Ramos (cell line): ENCODE measurements at regions not wholly inside any gene's neighbourhood (a gene's known extent, or its start where the extent isn't known, plus 50 kb on each side); places are given as distances from the start of the nearest gene placed in this dataset.
"Not testable (repeated sequence)": the region's sequence is repeated elsewhere in the genome, so short reads cannot be mapped to it uniquely, and the experiment has no call there.

Experiments
- in situ Hi-C: fragments of 300-500 bp; cut with MboI; formaldehyde crosslinking; loops from one replicate; pipeline ENCODE4 v1.14.3; 2022; ENCODE audit warnings: low sequenced_read_pairs; ENCODE audit not compliant: unreplicated experiment

- in situ Hi-C loops = no loop called here
Measured at GRCh38 chr13:73576291-73576690, 517.5 kb downstream of the KLF5 start.

DNA sequence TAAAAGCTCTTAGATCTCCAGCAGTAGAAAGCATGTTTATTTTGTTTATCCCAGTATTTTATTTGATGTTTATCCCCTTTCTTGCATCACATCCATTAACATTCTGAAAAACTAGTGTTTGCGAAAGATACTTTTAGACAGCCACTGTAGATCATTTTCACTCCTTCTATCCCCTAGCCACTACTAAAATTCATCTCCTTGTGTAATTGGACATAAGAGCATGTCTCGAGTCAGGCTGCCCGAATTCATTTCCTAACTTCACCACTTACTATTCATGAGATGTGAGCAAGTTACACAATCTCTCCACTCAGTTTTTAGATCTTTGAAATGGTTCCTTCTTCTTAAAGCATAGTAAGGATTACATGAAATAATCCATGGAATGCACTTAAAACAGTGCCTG is 514.0 kb downstream of the KLF5 start:
- in situ Hi-C loops = no loop called here

GRCh38 chr13:73571376-73571775 is 512.6 kb downstream of the KLF5 start:
- in situ Hi-C loops = no loop called here

- in situ Hi-C loops = no loop called here
Measured at GRCh38 chr13:73556902-73557301, 498.1 kb downstream of the KLF5 start.

DNA sequence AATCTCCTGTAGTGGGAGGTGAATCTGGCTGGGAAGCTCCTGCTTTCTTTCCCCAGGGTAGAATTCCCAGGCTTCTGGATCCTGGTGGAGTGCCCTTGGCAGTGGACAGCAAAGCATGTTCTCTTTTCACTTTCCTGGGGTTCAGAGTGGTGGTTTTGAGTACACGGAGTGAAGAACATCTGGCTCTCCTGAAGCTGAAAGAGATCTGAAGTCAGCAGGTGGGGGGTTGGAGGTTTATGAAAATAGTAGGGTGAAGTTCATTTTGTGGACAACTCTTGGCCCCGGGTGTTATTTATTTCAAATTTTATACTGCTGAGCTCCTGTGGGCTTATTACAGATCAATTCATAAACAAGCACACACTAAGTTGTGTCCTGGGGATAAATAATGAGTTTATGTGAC is 497.3 kb downstream of the KLF5 start:
- in situ Hi-C loops = no loop called here

DNA sequence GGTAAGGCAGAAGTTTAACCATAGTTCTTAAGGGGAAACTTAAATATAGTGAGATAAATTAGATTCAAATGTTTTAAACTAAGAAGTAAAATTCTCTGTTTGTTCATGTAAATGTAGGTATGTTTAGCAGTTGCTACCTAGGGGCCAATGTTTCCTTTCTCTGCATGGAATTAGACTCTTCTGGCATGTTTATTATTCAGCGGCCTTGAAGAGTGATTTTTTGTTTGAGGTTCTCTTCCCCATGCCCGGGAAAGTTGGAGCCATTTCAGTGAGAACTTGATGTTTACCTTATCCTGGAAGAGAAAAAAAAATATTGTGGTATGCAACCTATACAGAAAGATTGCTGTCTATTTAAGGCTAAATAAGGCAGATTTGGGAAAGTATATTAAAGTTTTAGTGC is 492.9 kb downstream of the KLF5 start:
- in situ Hi-C loops = no loop called here

DNA sequence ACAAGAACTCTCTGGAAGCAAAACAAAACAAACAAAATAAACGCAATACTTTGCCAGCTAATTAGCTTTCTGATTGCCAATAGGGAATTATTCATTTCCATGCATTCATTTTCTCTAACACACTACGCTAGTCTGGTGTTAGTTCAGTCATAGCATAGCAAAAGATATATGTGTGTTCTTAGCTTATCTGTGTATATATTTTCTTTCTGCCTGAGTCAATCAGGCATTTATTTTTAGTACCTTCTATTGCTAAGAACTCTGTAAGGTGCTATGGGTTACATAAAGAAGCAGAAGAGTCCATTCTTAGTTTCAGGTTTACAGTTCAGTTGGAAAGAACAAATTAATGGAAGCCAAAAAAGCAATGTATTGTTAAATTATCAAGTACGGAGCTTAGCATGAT is 490.9 kb downstream of the KLF5 start:
- in situ Hi-C loops = no loop called here

GRCh38 chr13:73548449-73548848 is 489.6 kb downstream of the KLF5 start:
- in situ Hi-C loops = no loop called here

- in situ Hi-C loops = no loop called here
Measured at GRCh38 chr13:73547239-73547638, 488.4 kb downstream of the KLF5 start.

- in situ Hi-C loops = no loop called here
Measured at GRCh38 chr13:73544175-73544574, 485.4 kb downstream of the KLF5 start.

DNA sequence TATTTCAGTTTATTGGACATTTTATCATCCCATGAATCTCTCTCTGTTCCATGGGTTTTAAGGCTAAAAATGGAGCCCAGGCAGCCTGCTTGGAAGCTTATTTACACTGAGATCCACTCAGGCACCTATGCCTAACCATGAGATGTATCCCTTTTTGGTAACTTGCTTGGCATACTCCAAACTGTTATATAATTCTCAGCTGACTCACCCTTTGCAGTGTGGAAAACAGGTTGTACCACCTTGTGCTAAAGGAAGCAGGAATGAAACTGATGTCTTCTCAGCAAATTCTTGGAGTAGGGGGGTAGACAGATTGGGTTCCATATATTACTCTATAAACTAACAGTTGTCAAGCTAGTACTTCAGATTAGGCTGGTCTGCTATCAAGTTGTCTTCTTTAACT is 483.6 kb downstream of the KLF5 start:
- in situ Hi-C loops = no loop called here

DNA sequence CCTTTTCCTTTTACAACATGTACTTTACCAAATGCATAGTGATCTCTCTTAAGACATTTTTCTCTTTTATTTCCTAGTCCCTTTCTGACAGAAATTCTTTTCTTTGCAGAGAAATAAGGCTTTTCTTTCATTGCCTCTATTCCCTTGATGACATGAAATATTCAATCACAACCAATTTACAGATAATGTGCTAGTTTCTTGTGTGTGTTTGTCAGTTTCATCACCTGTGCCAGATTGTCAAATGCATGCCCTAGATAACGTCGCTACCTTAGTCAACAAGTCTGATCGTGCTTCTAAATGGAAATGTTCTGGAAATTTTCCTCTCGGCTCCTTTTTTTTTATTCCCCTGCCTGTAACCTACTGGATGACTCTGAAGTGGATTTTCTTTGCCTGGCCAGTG is 478.1 kb downstream of the KLF5 start:
- in situ Hi-C loops = no loop called here

DNA sequence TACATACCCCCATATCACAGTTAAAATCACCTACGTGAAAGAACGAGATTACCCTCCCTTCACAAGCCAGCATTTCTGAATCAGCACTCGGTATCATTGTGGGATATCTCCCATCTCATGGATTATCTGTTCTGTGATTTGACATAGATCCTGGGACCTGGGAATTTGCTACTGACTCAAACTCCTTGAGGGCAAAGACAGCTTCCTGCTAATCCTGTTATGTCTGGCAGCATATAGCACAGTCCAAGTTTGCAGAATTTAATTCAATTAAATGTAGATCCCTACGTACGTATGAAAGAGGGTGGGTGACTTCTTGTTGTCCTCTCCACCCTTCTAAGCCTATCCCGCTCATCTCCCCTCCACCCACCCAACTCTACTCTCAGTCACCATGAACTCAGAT is 476.5 kb downstream of the KLF5 start:
- in situ Hi-C loops = no loop called here

GRCh38 chr13:73532987-73533510 is 474.2 kb downstream of the KLF5 start:
- in situ Hi-C loops = no loop called here

DNA sequence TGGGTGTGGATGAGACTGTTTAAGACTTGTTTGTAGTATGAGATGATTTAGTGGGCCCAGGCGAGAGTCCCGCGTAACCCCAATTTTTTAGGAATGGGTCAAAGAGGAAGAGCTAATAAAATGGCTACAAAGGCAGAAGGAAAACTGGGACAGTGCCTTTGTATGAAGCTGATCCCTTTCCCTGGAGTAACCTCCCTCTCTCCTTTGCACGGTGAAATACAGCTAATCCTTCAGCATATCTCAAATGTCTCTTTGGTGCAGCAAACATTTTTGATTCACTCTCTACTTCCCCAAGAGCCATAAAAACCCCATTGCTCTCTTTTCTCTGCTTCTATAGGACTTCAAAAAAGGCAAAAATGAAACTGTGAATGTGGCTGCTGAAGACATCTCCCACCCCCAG is 473.8 kb downstream of the KLF5 start:
- in situ Hi-C loops = no loop called here

- in situ Hi-C loops = no loop called here
Measured at GRCh38 chr13:73531014-73531413, 472.2 kb downstream of the KLF5 start.

GRCh38 chr13:73522937-73523336 is 464.1 kb downstream of the KLF5 start:
- in situ Hi-C loops = no loop called here

DNA sequence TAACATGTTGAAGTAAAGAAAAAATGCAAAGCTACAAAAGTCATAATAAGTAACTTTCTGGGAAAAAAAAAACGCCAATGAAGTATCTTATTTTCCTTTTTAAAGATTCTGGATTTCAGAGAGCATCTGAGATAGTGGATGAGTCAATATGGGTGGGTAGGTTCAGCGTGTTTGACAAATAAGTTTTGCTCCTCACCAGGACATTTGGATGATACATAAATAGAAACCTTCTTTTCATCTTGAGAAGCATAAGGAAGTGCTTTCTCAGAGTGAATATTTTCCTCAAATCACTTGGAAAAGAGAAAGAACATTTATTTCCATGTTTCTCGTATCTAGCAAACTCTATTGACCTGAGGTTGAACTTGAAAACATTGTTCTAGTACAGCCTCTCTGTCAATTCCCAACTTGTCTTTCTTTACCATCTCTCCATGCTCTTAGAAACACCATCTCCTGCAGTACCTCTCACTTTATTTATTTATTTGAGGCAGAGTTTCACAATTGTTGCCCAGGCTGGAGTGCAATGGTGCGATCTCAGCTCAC is 463.2 kb downstream of the KLF5 start:
- in situ Hi-C loops = no loop called here

DNA sequence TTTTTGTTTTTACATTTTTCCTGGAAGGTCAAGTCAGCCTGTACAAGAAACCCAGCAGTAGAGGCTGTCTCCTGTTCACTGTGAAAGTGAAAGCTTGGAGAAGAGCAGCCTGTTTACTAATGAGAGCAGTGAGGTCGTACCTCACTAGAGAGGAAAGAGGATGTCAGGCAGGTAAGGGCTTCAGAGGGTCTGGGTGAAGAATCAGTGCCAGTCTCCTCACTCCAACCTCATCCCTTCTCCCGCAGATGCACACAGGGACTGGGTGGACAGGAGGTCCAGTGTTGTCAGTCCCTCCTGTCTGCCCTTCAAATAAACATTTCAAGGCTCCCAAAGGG is 462.5 kb downstream of the KLF5 start:
- in situ Hi-C loops = no loop called here

DNA sequence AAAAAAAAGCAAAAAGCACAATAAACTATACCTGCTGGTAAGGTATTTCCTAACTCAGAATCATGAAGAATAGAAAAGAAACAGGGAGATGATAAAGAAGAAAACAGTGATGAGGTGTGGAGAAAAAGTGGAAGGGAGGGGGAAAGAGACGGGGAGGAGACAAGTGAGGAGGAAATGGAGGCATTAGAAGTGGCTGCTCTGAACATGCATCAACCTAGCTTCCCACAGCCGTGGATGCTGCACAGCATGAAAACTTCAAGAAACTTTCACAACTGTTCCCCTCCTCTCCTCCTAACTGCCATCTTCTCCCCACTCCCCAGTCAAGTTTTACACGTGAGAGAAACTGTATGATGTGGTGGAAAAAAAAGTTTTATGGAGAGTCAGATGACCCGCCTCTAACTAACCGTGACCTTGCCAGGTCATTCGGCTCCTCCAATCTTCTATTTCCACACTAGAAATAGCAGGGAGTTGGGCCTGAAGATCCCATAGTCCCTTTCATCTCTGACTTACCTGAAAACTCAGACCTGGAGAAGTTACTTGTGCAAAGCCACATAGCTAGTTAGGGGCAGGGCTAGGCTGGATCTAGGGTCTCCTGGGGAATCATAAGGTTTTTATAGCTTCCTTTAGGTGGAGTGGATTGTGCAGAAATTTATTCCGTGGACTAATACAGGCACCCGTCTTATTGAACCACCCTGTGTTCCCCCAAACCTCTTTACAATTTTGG is 461.9 kb downstream of the KLF5 start:
- in situ Hi-C loops = no loop called here

GRCh38 chr13:73520135-73520534 is 461.3 kb downstream of the KLF5 start:
- in situ Hi-C loops = not testable (repeated sequence)

DNA sequence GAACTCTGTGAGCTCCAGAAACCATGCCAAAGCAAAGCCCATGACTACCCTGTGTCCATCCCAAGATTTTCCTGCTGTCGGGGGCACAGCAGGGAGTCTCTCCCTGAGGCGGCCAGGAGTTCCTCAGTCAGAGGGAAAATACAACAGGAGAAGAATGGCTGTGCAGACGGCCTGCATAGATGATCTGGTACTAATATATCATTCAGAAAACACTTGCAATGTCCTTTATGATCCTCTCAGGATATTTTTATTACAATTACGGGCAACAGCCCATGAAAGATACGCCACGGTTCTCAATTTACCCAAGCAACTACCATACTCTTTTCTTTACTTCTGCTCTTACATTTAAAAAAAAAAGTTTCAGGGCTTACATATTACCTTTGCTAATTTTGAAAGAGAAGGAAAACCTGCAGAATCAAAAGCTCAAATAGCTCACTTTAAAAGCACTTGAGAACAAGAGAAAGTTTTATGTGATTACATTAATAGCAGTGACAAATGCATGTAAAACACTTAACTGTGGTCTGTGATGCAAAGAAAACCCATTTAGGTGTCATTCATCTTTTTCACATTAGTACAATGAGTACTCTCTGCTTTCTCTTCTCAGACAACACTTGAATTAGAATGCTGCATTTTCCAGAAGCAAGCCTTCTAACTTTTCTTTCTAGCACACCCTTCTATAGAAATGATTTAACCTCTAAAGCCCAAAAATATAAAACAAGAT is 460.8 kb downstream of the KLF5 start:
- in situ Hi-C loops = no loop called here
